ENCODE measurements at regions not wholly inside any gene's neighbourhood (a gene's known extent, or its start where the extent isn't known, plus 50 kb on each side); places are given as distances from the start of the nearest gene placed in this dataset. TPM values are rescaled to one million over a fixed set of nuclear protein-coding genes. Genes with fewer than 3 reads are reported as not detected.

DNA sequence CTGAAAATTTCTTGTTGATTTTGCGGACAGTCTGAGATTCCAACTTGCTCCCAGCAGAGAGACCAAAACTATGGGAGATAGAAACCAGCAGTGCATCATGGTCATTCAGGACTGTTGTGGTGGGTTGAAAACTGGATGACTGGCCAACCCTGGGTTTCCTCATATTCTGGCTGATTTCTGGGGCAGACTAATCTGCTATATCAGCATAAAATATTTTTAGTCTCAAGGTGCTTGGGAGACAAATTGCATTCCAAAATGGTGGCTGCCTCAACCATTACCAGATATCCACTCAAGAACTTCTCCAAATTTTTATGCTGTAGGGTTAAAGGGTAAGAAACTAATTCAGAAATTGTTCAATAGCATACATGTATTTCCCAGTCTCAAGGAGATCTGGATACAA is 434.0 kb downstream of the BRINP3 start:
- BruUV-seq (replicated peaks) = no TSS peak

DNA sequence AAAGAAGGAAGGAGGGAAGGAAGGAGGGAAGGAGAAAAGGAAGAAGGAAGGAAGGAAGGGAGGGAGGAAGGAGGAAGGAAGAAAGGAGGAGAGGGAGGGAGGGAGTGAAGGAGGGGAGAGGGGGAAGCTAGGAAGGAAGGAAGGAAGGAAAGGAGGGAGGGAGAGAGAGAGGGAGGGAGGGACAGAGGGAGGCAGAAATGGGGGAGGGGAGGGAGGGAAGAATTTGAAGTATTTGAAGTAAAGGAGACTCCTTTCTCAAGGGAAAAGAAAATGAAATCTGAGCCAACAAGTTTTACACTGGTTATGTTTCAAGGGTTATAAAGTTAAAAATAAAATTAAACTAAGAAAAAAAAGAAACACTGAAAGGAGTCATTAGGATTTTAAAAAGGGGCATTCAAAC is 431.4 kb downstream of the BRINP3 start:
- DNase-seq (ENCODE audit: low spot score) = no peak
- intact Hi-C loops (cut with micrococcal nuclease; ENCODE audit: unreplicated experiment) = no loop called here
- Histone ChIP-seq H3K9me2 (ENCODE audit: insufficient read depth, low read length) (no peaks in the 10 kb centered on the region), H2AFZ (ENCODE audit: low read length) (no peak overlapping the region), H3K79me2 (ENCODE audit: insufficient read depth, low read depth, low read length) (no peaks in the 10 kb centered on the region), H3K4me3 (ENCODE audit: low read depth, low read length, poor library complexity, severe bottlenecking) (no peak overlapping the region), H4K20me1 (ENCODE audit: insufficient read depth, low read length) (no peaks in the 10 kb centered on the region), H3K36me3 (ENCODE audit: insufficient read depth, low read length) (no peaks in the 10 kb centered on the region), H3K27ac (ENCODE audit: low read depth, low read length, poor library complexity, severe bottlenecking) (no peak overlapping the region), H3K4me2 (ENCODE audit: low read length) (no peak overlapping the region), H3K4me1 (ENCODE audit: insufficient read depth, low read length, poor library complexity, severe bottlenecking) (no peaks in the 10 kb centered on the region), H3K9me3 (ENCODE audit: low read length) (no peaks in the 10 kb centered on the region)
- POLR2A ChIA-PET = interaction anchor here (0.6 kb wide), 1 partner anchor 32 kb away, joined by 3 read pairs; no protein-coding TSS in a partner anchor
- CTCF ChIA-PET (ENCODE audit: unreplicated experiment) = no interaction called here
- no peak for TF ChIP-seq EZH2phosphoT487 (IDR thresholded peaks at IDR 0.05; ENCODE audit: borderline replicate concordance, low read depth, low read length)
- TF ChIP-seq, protein P1, sequence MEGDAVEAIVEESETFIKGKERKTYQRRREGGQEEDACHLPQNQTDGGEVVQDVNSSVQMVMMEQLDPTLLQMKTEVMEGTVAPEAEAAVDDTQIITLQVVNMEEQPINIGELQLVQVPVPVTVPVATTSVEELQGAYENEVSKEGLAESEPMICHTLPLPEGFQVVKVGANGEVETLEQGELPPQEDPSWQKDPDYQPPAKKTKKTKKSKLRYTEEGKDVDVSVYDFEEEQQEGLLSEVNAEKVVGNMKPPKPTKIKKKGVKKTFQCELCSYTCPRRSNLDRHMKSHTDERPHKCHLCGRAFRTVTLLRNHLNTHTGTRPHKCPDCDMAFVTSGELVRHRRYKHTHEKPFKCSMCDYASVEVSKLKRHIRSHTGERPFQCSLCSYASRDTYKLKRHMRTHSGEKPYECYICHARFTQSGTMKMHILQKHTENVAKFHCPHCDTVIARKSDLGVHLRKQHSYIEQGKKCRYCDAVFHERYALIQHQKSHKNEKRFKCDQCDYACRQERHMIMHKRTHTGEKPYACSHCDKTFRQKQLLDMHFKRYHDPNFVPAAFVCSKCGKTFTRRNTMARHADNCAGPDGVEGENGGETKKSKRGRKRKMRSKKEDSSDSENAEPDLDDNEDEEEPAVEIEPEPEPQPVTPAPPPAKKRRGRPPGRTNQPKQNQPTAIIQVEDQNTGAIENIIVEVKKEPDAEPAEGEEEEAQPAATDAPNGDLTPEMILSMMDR (conservative IDR thresholded peaks at IDR 0.05; ENCODE audit: low read length) = no peak
- BruUV-seq (replicated peaks) = no TSS peak

More for the DNA sequence above, 434.0 kb downstream of the BRINP3 start:
- TF ChIP-seq, protein P1 (conservative IDR thresholded peaks at IDR 0.05; ENCODE audit: low read length) = no peak
- TF ChIP-seq EZH2phosphoT487 (IDR thresholded peaks at IDR 0.05; ENCODE audit: borderline replicate concordance, low read depth, low read length) = no peak
- H3K79me2 ChIP-seq (ENCODE audit: insufficient read depth, low read depth, low read length) = no peaks in the 10 kb centered on the region
- H4K20me1 ChIP-seq (ENCODE audit: insufficient read depth, low read length) = no peaks in the 10 kb centered on the region
- H2AFZ ChIP-seq (ENCODE audit: low read length) = no peak overlapping the region
- intact Hi-C loops (cut with micrococcal nuclease; ENCODE audit: unreplicated experiment) = no loop called here
- H3K36me3 ChIP-seq (ENCODE audit: insufficient read depth, low read length) = no peaks in the 10 kb centered on the region
- no peaks in the 10 kb centered on the region for H3K9me2 ChIP-seq (ENCODE audit: insufficient read depth, low read length)
- ChIA-PET CTCF (ENCODE audit: unreplicated experiment) (no interaction called here), POLR2A (no interaction called here)
- no peaks in the 10 kb centered on the region for H3K4me1 ChIP-seq (ENCODE audit: insufficient read depth, low read length, poor library complexity, severe bottlenecking)
- H3K4me3 ChIP-seq (ENCODE audit: low read depth, low read length, poor library complexity, severe bottlenecking) = no peak overlapping the region
- no peak overlapping the region for H3K4me2 ChIP-seq (ENCODE audit: low read length)
- no peaks in the 10 kb centered on the region for H3K9me3 ChIP-seq (ENCODE audit: low read length)
- no peak overlapping the region for H3K27ac ChIP-seq (ENCODE audit: low read depth, low read length, poor library complexity, severe bottlenecking)
- no peak for DNase-seq (ENCODE audit: low spot score)

Small RNAs in the stretch of these regions (small RNA-seq; reads per million reads assigned to genes)
- gene AL136372.1 (not detected), gene AL357559.1 (not detected), gene AL391813.1 (not detected), gene RNA5SP73 (0.42 reads per million)

All from OCI-LY7 (cell line).